OCI-LY3 (cell line): ENCODE measurements at regions not wholly inside any gene's neighbourhood (a gene's known extent, or its start where the extent isn't known, plus 50 kb on each side); places are given as distances from the start of the nearest gene placed in this dataset.
"Not testable (repeated sequence)": the region's sequence is repeated elsewhere in the genome, so short reads cannot be mapped to it uniquely, and the experiment has no call there.

Experiments used
- H2AFZ ChIP-seq: fragments of 200-600, 300-600 bp; shearing (Covaris generic); 2 replicates; pipeline ENCODE4 v1.6.0; 2014; ENCODE audit warnings: antibody characterized with exemption, low read depth, low read length
- H3K27ac ChIP-seq: fragments of 200-600, 300-600 bp; sonication (generic); 2 replicates; pipeline ENCODE4 v1.5.1; 2014; ENCODE audit warnings: mild to moderate bottlenecking, low read length, moderate library complexity, mixed read lengths
- H3K27me3 ChIP-seq: fragments of 200-600, 300-600 bp; sonication (generic); 2 replicates; pipeline ENCODE4 v1.6.1; 2014; ENCODE audit warnings: low read depth, low read length, mixed read lengths
- H3K36me3 ChIP-seq: fragments of 200-600, 300-600 bp; sonication (generic); replicated peaks from 2 replicates; pipeline ENCODE3; 2014; ENCODE audit warnings: low read depth, low read length, mixed read lengths
- H3K4me1 ChIP-seq: fragments of 300-600, 200-600 bp; sonication (generic); 2 replicates; pipeline ENCODE4 v1.6.1; 2014; ENCODE audit warnings: low read length, mixed read lengths
- H3K4me2 ChIP-seq: fragments of 200-600, 300-600 bp; sonication (generic); 2 replicates; pipeline ENCODE4 v1.6.1; 2014; ENCODE audit warnings: low read length, mixed read lengths
- H3K4me3 ChIP-seq: fragments of 300-600, 200-600 bp; sonication (generic); 2 replicates; pipeline ENCODE4 v1.5.1; 2014; ENCODE audit warnings: antibody characterized with exemption, mild to moderate bottlenecking, low read length, moderate library complexity
- H3K79me2 ChIP-seq: fragments of 300-600, 200-600 bp; shearing (Covaris generic); 2 replicates; pipeline ENCODE4 v1.6.1; 2014; ENCODE audit warnings: mild to moderate bottlenecking, low read length, mixed read lengths
- H3K9ac ChIP-seq: fragments of 300-600, 200-600 bp; shearing (Covaris generic); 2 replicates; pipeline ENCODE4 v1.6.0; 2014; ENCODE audit warnings: mild to moderate bottlenecking, low read length, moderate library complexity
- H3K9me3 ChIP-seq: fragments of 200-600, 300-600 bp; shearing (Covaris generic); 2 replicates; pipeline ENCODE4 v1.6.1; 2014; ENCODE audit warnings: low read length, mixed read lengths; ENCODE audit not compliant: insufficient read depth
- H4K20me1 ChIP-seq: fragments of 200-600, 300-600 bp; sonication (generic); 2 replicates; pipeline ENCODE4 v1.6.1; 2016; ENCODE audit warnings: low read length, mixed read lengths; ENCODE audit not compliant: insufficient read depth
- CTCF ChIP-seq: fragments of 200-600, 300-600 bp; sonication (generic); IDR thresholded peaks from 2 replicates; pipeline ENCODE4 v1.5.1; 2014; ENCODE audit warnings: antibody characterized with exemption, low read length, low read depth
- EZH2phosphoT487 ChIP-seq: fragments of 200-600 bp; shearing (Covaris generic); IDR thresholded peaks from 2 replicates; pipeline ENCODE4 v1.6.1; 2018; ENCODE audit warnings: antibody characterized with exemption, mixed run types, low read depth

- H3K9me3 ChIP-seq, result no peaks in the 10 kb centered on the region
- H3K4me3 ChIP-seq, result no peak overlapping the region
- H3K27me3 ChIP-seq, result no peaks in the 10 kb centered on the region
- H4K20me1 ChIP-seq, result no peaks in the 10 kb centered on the region
- H3K79me2 ChIP-seq, result no peaks in the 10 kb centered on the region
- H3K4me2 ChIP-seq, result no peak overlapping the region
- no peak overlapping the region for H3K9ac ChIP-seq
- H2AFZ ChIP-seq, result no peak overlapping the region
- no peak overlapping the region for H3K27ac ChIP-seq
- H3K4me1 ChIP-seq, result no peaks in the 10 kb centered on the region
- TF ChIP-seq CTCF (no peak), EZH2phosphoT487 (no peak)
- H3K36me3 ChIP-seq, result no peaks in the 10 kb centered on the region
Measured at GRCh38 chr16:65314627-65315008, 192.8 kb upstream of the CDH11 start.

DNA sequence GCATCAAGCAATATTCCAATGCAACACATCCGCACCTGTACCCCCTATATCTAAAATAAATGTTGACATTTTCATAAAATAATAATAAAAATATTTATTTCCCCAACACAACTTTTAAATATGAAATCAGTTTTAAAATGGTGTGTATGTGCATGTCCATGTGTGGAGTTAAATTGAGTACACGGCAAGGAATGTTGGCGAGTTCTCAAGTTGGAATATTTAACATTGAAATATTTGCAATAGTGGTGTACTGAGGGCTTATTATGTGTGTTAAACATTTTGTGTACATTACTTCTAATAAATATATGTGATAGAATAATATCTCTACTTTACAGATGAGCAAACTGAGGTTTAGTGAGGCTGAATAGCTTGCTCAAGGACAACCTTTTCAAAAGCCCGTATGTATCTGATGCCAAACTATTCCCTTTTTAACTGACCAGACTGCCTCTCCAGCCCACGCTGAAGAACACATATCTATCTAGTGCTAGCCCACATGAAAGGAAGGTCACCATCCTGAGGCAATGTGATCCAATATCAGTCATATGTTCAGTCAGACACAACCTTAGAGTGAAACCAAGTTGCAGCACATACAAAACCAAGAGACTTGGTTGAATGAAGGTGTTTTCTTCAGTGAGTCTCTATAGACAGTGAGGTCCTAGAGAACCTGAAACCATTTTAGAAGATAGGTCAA lies 192.2 kb upstream of the CDH11 start:
- H2AFZ ChIP-seq, result no peak overlapping the region
- no peaks in the 10 kb centered on the region for H4K20me1 ChIP-seq
- H3K9ac ChIP-seq, result no peak overlapping the region
- no peaks in the 10 kb centered on the region for H3K9me3 ChIP-seq
- TF ChIP-seq CTCF, result no peak
- no peak for TF ChIP-seq EZH2phosphoT487
- no peaks in the 10 kb centered on the region for H3K36me3 ChIP-seq
- H3K4me2 ChIP-seq, result no peak overlapping the region
- H3K27me3 ChIP-seq, result no peaks in the 10 kb centered on the region
- H3K79me2 ChIP-seq, result no peaks in the 10 kb centered on the region
- H3K4me1 ChIP-seq, result no peaks in the 10 kb centered on the region
- no peak overlapping the region for H3K4me3 ChIP-seq
- no peak overlapping the region for H3K27ac ChIP-seq

DNA sequence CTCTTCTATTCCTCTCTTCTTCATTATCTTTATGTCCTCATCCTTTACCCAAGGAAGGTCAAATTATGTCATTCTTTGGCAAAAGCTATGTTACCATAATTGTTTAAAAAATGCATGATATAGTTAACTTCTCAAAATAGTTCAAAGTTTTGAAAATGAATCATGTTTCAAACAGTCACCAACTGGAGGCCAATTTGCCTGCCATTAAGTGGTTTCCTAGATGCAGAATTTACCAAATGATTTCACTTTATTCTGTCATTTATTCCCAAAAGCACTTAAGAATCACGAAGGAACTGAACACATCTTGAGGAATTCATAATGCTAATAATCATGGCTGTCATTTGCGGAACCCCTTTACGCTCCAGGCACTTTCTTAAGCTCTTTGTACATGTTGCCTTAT lies 190.9 kb upstream of the CDH11 start:
- no peak overlapping the region for H3K4me3 ChIP-seq
- no peaks in the 10 kb centered on the region for H4K20me1 ChIP-seq
- H3K36me3 ChIP-seq, result no peaks in the 10 kb centered on the region
- no peak overlapping the region for H3K27ac ChIP-seq
- no peak overlapping the region for H2AFZ ChIP-seq
- H3K79me2 ChIP-seq, result no peaks in the 10 kb centered on the region
- no peaks in the 10 kb centered on the region for H3K4me1 ChIP-seq
- TF ChIP-seq EZH2phosphoT487 (no peak), CTCF (no peak)
- H3K9ac ChIP-seq, result no peak overlapping the region
- no peaks in the 10 kb centered on the region for H3K9me3 ChIP-seq
- no peaks in the 10 kb centered on the region for H3K27me3 ChIP-seq
- H3K4me2 ChIP-seq, result no peak overlapping the region

DNA sequence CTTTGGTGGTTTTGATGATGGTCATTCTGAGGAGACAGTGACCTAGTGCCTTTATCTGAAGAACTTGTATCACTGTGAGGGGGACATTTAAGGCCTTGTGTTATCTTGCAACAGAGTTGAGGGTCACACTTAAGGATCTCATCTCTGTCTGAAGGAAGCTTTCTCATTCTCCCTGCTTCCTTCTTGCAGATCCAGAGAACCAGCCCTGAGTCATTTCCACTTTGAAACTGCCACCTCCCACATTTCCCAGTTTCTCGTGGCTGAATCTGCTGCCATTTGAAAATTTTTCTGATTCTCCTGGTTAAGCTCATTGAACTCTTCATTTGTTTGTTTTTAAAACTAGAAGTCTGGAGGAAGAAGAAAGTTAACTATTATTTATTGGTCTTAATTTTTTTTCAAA lies 190.2 kb upstream of the CDH11 start:
- H3K36me3 ChIP-seq, result no peaks in the 10 kb centered on the region
- H3K9me3 ChIP-seq, result no peaks in the 10 kb centered on the region
- TF ChIP-seq CTCF (no peak), EZH2phosphoT487 (no peak)
- H3K4me1 ChIP-seq, result no peaks in the 10 kb centered on the region
- H3K79me2 ChIP-seq, result no peaks in the 10 kb centered on the region
- no peaks in the 10 kb centered on the region for H3K27me3 ChIP-seq
- H3K4me2 ChIP-seq, result no peak overlapping the region
- no peak overlapping the region for H3K9ac ChIP-seq
- no peak overlapping the region for H3K27ac ChIP-seq
- H2AFZ ChIP-seq, result no peak overlapping the region
- no peak overlapping the region for H3K4me3 ChIP-seq
- H4K20me1 ChIP-seq, result no peaks in the 10 kb centered on the region

- H3K4me1 ChIP-seq, H2AFZ ChIP-seq, H4K20me1 ChIP-seq, H3K79me2 ChIP-seq, H3K4me3 ChIP-seq, H3K4me2 ChIP-seq, H3K27ac ChIP-seq, H3K36me3 ChIP-seq, H3K9me3 ChIP-seq, H3K9ac ChIP-seq, H3K27me3 ChIP-seq: not testable (repeated sequence)
Measured at GRCh38 chr16:65310491-65310890, 188.6 kb upstream of the CDH11 start.
